22Rv1 (cell line): ENCODE measurements at regions not wholly inside any gene's neighbourhood (a gene's known extent, or its start where the extent isn't known, plus 50 kb on each side); places are given as distances from the start of the nearest gene placed in this dataset.

Experiments used
- ZFX ChIP-seq: fragments of 450-650 bp; IDR thresholded peaks from 2 replicates; pipeline ENCODE4 v1.6.1; 2017; ENCODE audit warnings: antibody characterized with exemption, borderline replicate concordance
- TF ChIP-seq, protein P1 (sequence below): fragments of 450-650 bp; IDR thresholded peaks from 2 replicates; pipeline ENCODE4 v1.5.1; 2017; ENCODE audit warnings: mild to moderate bottlenecking

DNA sequence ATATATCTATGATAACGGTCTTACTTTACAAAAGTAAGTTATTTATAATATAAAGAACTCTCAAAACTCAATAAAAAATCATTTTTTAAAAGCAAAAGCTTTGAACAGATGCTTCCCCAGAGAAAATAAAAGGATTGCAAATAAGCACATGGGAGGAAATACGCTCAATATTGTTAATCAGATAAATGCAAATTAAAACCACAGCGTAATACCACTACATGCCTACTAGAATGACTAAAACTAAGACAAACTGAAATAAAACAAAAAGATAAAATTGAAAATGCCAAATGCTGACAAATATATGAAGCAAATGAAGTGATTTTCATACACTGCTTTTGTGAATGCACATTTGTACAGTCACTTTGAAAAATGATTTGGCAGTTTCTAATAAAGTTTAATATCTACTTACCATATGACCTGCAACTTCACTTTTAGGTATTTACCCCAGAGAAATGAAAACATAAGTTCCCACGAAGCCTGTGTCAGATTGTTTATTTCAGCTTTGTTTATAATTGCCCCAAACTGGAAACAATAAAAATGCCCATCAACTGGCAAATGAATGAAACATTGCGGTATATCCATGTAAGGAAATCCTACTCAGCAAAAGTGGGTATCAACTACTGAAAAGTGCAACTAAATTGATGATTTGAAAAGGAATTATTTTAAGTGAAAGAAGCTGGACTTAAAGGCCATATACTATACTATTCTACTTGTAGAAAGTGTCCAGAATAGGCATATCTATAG is 1072.4 kb downstream of the TMTC2 start:
- TF ChIP-seq, protein P1, sequence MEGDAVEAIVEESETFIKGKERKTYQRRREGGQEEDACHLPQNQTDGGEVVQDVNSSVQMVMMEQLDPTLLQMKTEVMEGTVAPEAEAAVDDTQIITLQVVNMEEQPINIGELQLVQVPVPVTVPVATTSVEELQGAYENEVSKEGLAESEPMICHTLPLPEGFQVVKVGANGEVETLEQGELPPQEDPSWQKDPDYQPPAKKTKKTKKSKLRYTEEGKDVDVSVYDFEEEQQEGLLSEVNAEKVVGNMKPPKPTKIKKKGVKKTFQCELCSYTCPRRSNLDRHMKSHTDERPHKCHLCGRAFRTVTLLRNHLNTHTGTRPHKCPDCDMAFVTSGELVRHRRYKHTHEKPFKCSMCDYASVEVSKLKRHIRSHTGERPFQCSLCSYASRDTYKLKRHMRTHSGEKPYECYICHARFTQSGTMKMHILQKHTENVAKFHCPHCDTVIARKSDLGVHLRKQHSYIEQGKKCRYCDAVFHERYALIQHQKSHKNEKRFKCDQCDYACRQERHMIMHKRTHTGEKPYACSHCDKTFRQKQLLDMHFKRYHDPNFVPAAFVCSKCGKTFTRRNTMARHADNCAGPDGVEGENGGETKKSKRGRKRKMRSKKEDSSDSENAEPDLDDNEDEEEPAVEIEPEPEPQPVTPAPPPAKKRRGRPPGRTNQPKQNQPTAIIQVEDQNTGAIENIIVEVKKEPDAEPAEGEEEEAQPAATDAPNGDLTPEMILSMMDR, result no peak
- TF ChIP-seq ZFX, result no peak
